Endothelial cell of umbilical vein (primary cell): ENCODE measurements at regions not wholly inside any gene's neighbourhood (a gene's known extent, or its start where the extent isn't known, plus 50 kb on each side); places are given as distances from the start of the nearest gene placed in this dataset.
"Not testable (repeated sequence)": the region's sequence is repeated elsewhere in the genome, so short reads cannot be mapped to it uniquely, and the experiment has no call there.

Source experiments
- BruUV-seq: library from RNA; stranded (reverse); fragments of 400-500 nt; replicated peaks from 2 replicates; lab custom pipeline; 2021; lab: Mats Ljungman, UMichigan
- CTCF ChIA-PET: fragments of 300-600, 350-600 bp; sonication (Branson Sonifier 250); formaldehyde crosslinking; loops from one replicate; lab custom pipeline; 2021; ENCODE audit warnings: antibody characterized with exemption, inconsistent platforms; lab: Charles Lee
- POLR2A ChIA-PET: fragments of 300-600, 350-600 bp; sonication (Branson Sonifier 250); formaldehyde crosslinking; loops from one replicate; lab custom pipeline; 2021; ENCODE audit warnings: antibody characterized with exemption, inconsistent platforms; lab: Charles Lee
- DNase-seq: peaks from one replicate; pipeline ENCODE4 v3.0.0-alpha.2; 2011; ENCODE audit warnings: low read depth, low spot score
- FAIRE-seq: peaks from 2 replicates; lab custom pipeline; 2011; peaks lifted over from hg19 to GRCh38; lab: Jason Lieb, UNC
- H2AFZ ChIP-seq: 2 replicates; pipeline ENCODE4 v1.6.0; 2012; ENCODE audit warnings: low read depth, low read length, control low read depth, inconsistent platforms
- H3K27ac ChIP-seq: 2 replicates; pipeline ENCODE4 v1.5.1; 2011; ENCODE audit warnings: low read depth, mild to moderate bottlenecking, control low read depth, low read length, moderate library complexity; ENCODE audit not compliant: insufficient read depth
- H3K27me3 ChIP-seq, 2 experiments: 2 replicates each; pipeline versions ENCODE4 v1.6.0 to v1.6.1; 2011; ENCODE audit warnings: low read length in 2 of 2, mixed read lengths in 1 of 2; ENCODE audit not compliant: control insufficient read depth in 2 of 2, insufficient read depth in 2 of 2
- H3K36me3 ChIP-seq, 2 experiments: 2 replicates in 1 of 2; 3 replicates in 1 of 2; pipeline ENCODE4 v1.5.1; 2011; ENCODE audit warnings: low read length in 2 of 2, mild to moderate bottlenecking in 1 of 2, moderate library complexity in 1 of 2; ENCODE audit not compliant: control insufficient read depth in 2 of 2, insufficient read depth in 2 of 2; ENCODE audit errors: extremely low read depth in 1 of 2
- H3K4me1 ChIP-seq: 3 replicates; pipeline ENCODE4 v1.5.1; 2011; ENCODE audit warnings: mild to moderate bottlenecking, low read length; ENCODE audit not compliant: control insufficient read depth, insufficient read depth; ENCODE audit errors: extremely low read depth
- H3K4me2 ChIP-seq: 2 replicates; pipeline ENCODE4 v1.6.1; 2011; ENCODE audit warnings: low read length, control low read depth, mixed read lengths; ENCODE audit not compliant: insufficient read depth
- H3K4me3 ChIP-seq, 3 experiments: fragments of 200-600 bp in 1 of 3; sonication (generic), shearing (Covaris generic) in 1 of 3; replicated peaks in 1 of 3; 2 replicates each; pipeline ENCODE4 v1.5.1; 2011 to 2016; ENCODE audit warnings: control low read depth in 3 of 3, low read length in 3 of 3, mild to moderate bottlenecking in 2 of 3, inconsistent platforms in 1 of 3, low read depth in 1 of 3, moderate library complexity in 1 of 3; ENCODE audit not compliant: insufficient read depth in 1 of 3
- H3K79me2 ChIP-seq: 2 replicates; pipeline ENCODE4 v1.6.0; 2012; ENCODE audit warnings: low read length, inconsistent platforms; ENCODE audit not compliant: control insufficient read depth, insufficient read depth
- H3K9ac ChIP-seq: replicated peaks from 2 replicates; pipeline ENCODE3; 2011; ENCODE audit warnings: low read length, control low read depth; ENCODE audit not compliant: insufficient read depth; ENCODE audit errors: extremely low read depth
- H3K9me1 ChIP-seq: replicated peaks from 3 replicates; pipeline ENCODE4 v1.6.0; 2011; ENCODE audit warnings: mild to moderate bottlenecking, low read length; ENCODE audit not compliant: control insufficient read depth, insufficient read depth; ENCODE audit errors: extremely low read depth
- H3K9me3 ChIP-seq: replicated peaks from 2 replicates; pipeline ENCODE4 v1.5.1; 2012; ENCODE audit warnings: low read length, inconsistent platforms; ENCODE audit not compliant: control insufficient read depth, insufficient read depth
- H4K20me1 ChIP-seq: replicated peaks from 2 replicates; pipeline ENCODE3; 2011; ENCODE audit warnings: mild to moderate bottlenecking, low read length; ENCODE audit not compliant: control insufficient read depth, insufficient read depth; ENCODE audit errors: extremely low read depth
- EZH2 ChIP-seq: IDR thresholded peaks from 2 replicates; pipeline ENCODE4 v1.6.1; 2012; ENCODE audit warnings: borderline replicate concordance, low read depth, mild to moderate bottlenecking, moderate library complexity, low read length, inconsistent platforms; ENCODE audit not compliant: severe bottlenecking
- FOS ChIP-seq: IDR thresholded peaks from 2 replicates; pipeline ENCODE4 v1.6.1; 2011; ENCODE audit warnings: mild to moderate bottlenecking, low read length, moderate library complexity, borderline replicate concordance; ENCODE audit not compliant: insufficient read depth
- GATA2 ChIP-seq: IDR thresholded peaks from 2 replicates; pipeline ENCODE4 v1.7.0; 2011; ENCODE audit warnings: low read depth, mild to moderate bottlenecking, moderate library complexity, mixed read lengths, low read length; ENCODE audit not compliant: insufficient read length, insufficient read depth
- JUN ChIP-seq: IDR thresholded peaks from 2 replicates; pipeline ENCODE4 v1.6.1; 2011; ENCODE audit warnings: borderline replicate concordance, low read depth; ENCODE audit not compliant: insufficient read length, insufficient read depth
- MAX ChIP-seq: IDR thresholded peaks from 2 replicates; pipeline ENCODE4 v1.6.1; 2011; ENCODE audit not compliant: insufficient read depth, insufficient read length
- MYC ChIP-seq: IDR thresholded peaks from one replicate; pipeline ENCODE4 v1.6.1; 2011; ENCODE audit warnings: mild to moderate bottlenecking, low read depth, low read length
- POLR2A ChIP-seq: IDR thresholded peaks from 2 replicates; pipeline ENCODE4 v1.6.1; 2012; ENCODE audit warnings: low read depth, mild to moderate bottlenecking, control low read depth, low read length
- POLR2AphosphoS5 ChIP-seq: IDR thresholded peaks from 2 replicates; pipeline ENCODE4 v1.6.1; 2012; ENCODE audit warnings: low read depth, mild to moderate bottlenecking, control low read depth, low read length, moderate library complexity; ENCODE audit not compliant: insufficient read depth
- dilution Hi-C: fragments of 300-500 bp; cut with MboI; formaldehyde crosslinking; loops from one replicate; pipeline ENCODE4 v1.15.0; 2019; ENCODE audit warnings: low sequenced_read_pairs; ENCODE audit not compliant: extremely low pct_ligation_motif_present
- intact Hi-C: fragments of 100-400 bp; cut with micrococcal nuclease; formaldehyde crosslinking; loops from one replicate; pipeline ENCODE4 v1.10.0; 2022
- TF ChIP-seq, protein P1 (sequence below), 2 donors: IDR thresholded peaks; 1 replicate in 1 of 2; 2 replicates in 1 of 2; pipeline ENCODE4 v1.5.1; 2011; ENCODE audit warnings: low read length in 2 of 2, mild to moderate bottlenecking in 2 of 2, moderate library complexity in 2 of 2, control low read depth in 1 of 2, inconsistent platforms in 1 of 2, low read depth in 1 of 2; ENCODE audit not compliant: insufficient read depth in 1 of 2; ENCODE audit errors: extremely low read depth in 1 of 2

DNA sequence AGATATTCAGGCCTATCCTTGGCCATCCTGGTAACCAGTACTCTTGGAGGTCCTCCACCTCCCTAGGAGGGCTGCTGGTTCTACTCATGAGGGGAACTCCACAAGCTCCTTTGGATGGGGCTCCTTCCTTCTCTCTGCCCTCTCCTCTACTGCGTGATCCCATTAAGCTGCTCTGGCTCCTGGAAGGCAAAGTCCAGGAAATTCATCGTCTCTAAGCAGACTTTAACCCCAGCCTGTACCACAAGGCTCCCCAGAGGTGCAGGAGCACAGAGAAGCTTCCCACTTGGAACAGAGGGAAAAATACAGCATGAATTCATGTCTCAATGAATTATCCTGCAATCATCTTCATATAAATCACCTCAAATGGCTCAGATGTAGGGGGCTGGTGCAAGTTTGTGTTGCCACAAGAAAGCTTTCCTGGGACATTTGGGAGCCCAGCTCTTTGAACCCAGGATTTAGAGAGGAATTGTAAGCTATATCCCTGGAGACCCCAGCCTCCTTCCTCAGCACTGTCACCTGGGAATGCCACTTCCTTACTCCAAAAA, 355.4 kb downstream of the CDC5L start:
- FAIRE-seq (no peak), DNase-seq (no peak)
- TF ChIP-seq POLR2A (no peak), EZH2 (no peak), POLR2AphosphoS5 (no peak), MAX (no peak), JUN (no peak), GATA2 (no peak), FOS (no peak), MYC (no peak)
- TF ChIP-seq, protein P1, sequence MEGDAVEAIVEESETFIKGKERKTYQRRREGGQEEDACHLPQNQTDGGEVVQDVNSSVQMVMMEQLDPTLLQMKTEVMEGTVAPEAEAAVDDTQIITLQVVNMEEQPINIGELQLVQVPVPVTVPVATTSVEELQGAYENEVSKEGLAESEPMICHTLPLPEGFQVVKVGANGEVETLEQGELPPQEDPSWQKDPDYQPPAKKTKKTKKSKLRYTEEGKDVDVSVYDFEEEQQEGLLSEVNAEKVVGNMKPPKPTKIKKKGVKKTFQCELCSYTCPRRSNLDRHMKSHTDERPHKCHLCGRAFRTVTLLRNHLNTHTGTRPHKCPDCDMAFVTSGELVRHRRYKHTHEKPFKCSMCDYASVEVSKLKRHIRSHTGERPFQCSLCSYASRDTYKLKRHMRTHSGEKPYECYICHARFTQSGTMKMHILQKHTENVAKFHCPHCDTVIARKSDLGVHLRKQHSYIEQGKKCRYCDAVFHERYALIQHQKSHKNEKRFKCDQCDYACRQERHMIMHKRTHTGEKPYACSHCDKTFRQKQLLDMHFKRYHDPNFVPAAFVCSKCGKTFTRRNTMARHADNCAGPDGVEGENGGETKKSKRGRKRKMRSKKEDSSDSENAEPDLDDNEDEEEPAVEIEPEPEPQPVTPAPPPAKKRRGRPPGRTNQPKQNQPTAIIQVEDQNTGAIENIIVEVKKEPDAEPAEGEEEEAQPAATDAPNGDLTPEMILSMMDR (IDR thresholded peaks at IDR 0.05; ENCODE audit: extremely low read depth in 1 of 2, insufficient read depth in 1 of 2, low read depth in 1 of 2, low read length in 2 of 2), result no peak
- no peaks in the 10 kb centered on the region for H4K20me1 ChIP-seq
- no peak overlapping the region for H2AFZ ChIP-seq
- no peaks in the 10 kb centered on the region for H3K9me3 ChIP-seq
- no peaks in the 10 kb centered on the region for H3K9me1 ChIP-seq
- H3K4me2 ChIP-seq, result no peak overlapping the region
- ChIA-PET CTCF (interaction anchor here (1.9 kb wide), 1 partner anchor 267 kb away, joined by 6 read pairs; no protein-coding TSS in a partner anchor), POLR2A (no interaction called here)
- no peaks in the 10 kb centered on the region for H3K4me1 ChIP-seq
- H3K9ac ChIP-seq, result no peak overlapping the region
- no peaks in the 10 kb centered on the region for H3K27me3 ChIP-seq
- H3K27ac ChIP-seq, result no peak overlapping the region
- H3K36me3 ChIP-seq, result no peaks in the 10 kb centered on the region
- no peak overlapping the region for H3K4me3 ChIP-seq
- dilution Hi-C loops, result no loop called here
- BruUV-seq, result no TSS peak
- no peaks in the 10 kb centered on the region for H3K79me2 ChIP-seq
- intact Hi-C loops, result no loop called here

DNA sequence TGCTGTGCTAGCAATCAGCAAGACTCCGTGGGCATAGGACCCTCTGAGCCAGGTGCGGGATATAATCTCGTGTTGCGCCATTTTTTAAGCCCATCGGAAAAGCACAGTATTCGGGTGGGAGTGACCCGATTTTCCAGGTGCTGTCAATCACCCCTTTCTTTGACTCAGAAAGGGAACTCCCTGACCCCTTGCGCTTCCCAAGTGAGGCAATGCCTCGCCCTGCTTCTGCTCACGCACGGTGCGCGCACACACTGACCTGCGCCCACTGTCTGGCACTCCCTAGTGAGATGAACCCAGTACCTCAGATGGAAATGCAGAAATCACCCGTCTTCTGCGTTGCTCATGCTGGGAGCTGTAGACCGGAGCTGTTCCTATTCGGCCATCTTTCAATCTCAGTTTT, 372.6 kb downstream of the CDC5L start:
- BruUV-seq, H3K4me3 ChIP-seq, CTCF ChIA-PET, H3K4me2 ChIP-seq, intact Hi-C loops, H3K27ac ChIP-seq, DNase-seq, H3K27me3 ChIP-seq, H3K79me2 ChIP-seq, POLR2A ChIA-PET, dilution Hi-C loops, H3K9me3 ChIP-seq, H4K20me1 ChIP-seq, FAIRE-seq, H3K9ac ChIP-seq, H3K36me3 ChIP-seq, H2AFZ ChIP-seq, H3K9me1 ChIP-seq, H3K4me1 ChIP-seq: not testable (repeated sequence)
